Epithelial cell of proximal tubule (primary cell): ENCODE measurements at regions not wholly inside any gene's neighbourhood (a gene's known extent, or its start where the extent isn't known, plus 50 kb on each side); places are given as distances from the start of the nearest gene placed in this dataset.

Experiments
- DNase-seq: peaks from one replicate; pipeline ENCODE4 v3.0.0-alpha.2; 2011; ENCODE audit warnings: low read depth
- H3K4me3 ChIP-seq: 2 replicates; pipeline ENCODE4 v1.5.1; 2011; ENCODE audit warnings: low read depth, mild to moderate bottlenecking, low read length
- TF ChIP-seq, protein P1 (sequence below): conservative IDR thresholded peaks from 2 replicates; pipeline ENCODE4 v1.5.1; 2012; ENCODE audit warnings: low read depth, mild to moderate bottlenecking, low read length

DNA sequence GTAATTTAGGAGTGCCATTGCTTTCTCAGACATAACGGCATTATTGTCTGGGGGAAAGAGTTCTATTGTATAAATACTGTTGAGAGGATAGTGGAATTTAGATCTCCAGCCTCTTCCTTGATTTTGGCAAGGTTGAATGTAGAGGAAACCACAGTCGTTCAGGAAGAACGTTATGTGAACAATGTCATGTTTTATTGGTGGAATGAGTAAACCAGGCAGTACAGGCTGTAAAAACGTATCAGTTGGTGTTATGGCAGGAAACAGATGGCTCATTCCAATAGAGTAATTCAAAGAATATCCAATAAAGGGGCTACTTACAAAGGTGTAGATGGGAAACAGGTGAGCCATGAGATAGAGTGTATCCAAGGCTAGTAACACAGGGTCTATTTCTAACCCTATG, 123.6 kb upstream of the SLC35B3 start:
- TF ChIP-seq, protein P1, sequence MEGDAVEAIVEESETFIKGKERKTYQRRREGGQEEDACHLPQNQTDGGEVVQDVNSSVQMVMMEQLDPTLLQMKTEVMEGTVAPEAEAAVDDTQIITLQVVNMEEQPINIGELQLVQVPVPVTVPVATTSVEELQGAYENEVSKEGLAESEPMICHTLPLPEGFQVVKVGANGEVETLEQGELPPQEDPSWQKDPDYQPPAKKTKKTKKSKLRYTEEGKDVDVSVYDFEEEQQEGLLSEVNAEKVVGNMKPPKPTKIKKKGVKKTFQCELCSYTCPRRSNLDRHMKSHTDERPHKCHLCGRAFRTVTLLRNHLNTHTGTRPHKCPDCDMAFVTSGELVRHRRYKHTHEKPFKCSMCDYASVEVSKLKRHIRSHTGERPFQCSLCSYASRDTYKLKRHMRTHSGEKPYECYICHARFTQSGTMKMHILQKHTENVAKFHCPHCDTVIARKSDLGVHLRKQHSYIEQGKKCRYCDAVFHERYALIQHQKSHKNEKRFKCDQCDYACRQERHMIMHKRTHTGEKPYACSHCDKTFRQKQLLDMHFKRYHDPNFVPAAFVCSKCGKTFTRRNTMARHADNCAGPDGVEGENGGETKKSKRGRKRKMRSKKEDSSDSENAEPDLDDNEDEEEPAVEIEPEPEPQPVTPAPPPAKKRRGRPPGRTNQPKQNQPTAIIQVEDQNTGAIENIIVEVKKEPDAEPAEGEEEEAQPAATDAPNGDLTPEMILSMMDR, result no peak
- no peak overlapping the region for H3K4me3 ChIP-seq
- DNase-seq, result no peak

DNA sequence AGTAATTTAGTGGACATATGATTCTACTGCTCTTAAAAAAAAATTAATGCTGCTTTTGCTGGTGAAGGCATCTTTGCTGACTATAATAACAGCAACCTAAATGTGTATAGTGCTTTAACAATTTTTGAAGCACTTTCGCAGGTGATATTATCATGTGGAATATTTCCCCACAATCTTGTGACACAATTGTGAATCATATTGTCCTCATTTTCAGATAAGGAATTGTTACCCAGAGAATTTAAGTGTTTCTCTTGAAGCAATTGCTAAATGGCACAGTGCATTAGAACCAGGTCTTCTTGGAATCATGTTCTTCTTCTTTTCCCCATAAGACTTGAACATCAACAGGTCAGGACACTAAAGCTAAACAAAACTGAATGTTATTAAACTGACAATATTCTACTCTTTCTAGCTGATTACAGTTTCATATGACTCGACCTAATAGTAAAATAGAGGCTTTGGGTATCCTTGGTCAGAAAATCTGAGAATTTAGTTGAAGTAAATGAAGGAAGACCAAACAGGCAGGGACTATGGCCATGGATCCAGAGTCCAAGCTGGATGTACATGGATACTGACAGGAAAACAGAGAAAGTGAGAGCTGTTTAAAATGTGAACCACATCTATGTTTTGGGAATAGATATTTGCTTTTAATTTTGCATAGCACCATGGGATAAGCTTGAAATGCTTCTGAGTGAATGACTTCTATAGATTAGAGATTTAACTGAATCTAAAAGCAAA, 121.8 kb upstream of the SLC35B3 start:
- no peak overlapping the region for H3K4me3 ChIP-seq
- TF ChIP-seq, protein P1, result no peak
- no peak for DNase-seq

DNA sequence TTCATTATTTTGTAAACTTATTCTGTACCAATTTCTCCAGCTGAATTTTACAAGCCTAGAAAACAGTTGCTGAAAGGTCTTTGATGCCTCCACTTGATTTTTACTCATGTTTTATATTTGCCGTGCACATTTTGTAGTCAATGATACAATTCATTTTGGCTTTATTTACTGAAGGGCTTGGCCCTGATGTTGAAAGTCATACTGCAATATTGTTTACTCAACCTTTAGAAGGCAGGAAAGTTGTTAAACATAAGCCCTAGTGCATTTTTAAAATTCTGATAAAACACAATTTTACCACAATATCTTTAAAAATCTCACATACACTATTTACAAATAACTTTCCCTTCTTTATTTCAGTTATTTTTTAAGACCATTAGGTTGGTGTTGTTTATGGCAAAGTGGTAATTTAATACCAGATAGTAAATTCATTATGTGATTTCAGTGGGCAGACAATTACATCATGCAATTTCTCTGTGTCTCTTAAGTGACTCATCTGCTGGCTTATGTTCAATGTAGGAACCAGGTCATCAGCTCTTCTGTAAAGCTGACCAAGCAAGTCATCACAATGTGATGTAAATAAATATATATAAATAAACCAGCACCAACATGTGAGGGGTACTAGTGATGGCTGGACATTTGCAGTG, 121.1 kb upstream of the SLC35B3 start:
- no peak overlapping the region for H3K4me3 ChIP-seq
- TF ChIP-seq, protein P1, result no peak
- DNase-seq, result peak; percentile 54

DNA sequence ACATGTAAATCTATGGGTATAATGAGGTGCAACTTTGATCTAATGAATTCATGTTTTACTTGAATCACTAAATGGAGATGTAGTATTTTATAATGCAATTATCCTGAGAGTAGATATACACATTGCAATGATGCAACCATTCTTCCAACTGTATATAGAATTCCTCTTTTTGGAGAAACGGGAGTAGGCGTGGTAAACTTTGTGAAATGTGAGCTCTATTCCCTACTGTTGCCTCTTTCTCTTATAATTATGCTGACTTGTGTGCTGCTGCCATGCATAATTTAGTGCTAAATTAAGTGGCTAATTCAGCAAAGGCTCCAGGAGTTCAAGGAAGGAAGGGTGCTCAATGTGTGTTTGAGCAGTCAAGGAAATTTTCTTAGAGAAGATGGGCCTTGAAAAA, 116.6 kb upstream of the SLC35B3 start:
- H3K4me3 ChIP-seq, result no peak overlapping the region
- no peak for DNase-seq
- TF ChIP-seq, protein P1, result no peak

DNA sequence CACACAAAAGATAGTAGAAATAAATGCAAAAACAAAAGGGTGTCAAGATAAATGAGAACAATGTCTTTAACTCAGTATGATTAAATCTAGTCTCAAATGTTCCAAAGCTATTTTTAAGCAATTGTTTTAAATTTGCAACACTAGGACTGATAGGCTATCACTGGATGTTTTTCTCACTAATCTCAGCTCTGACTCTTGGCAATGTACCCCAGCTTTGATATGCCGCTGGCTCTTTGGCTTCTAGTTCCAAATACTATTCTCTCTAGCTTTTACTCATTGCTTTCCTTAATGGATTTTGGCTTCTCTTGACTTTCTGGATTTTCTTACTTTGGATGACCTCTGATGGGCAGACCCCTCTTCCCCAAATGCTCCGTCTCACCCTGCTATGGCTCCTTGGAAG, 116.0 kb upstream of the SLC35B3 start:
- H3K4me3 ChIP-seq, result no peak overlapping the region
- no peak for DNase-seq
- TF ChIP-seq, protein P1, result no peak

DNA sequence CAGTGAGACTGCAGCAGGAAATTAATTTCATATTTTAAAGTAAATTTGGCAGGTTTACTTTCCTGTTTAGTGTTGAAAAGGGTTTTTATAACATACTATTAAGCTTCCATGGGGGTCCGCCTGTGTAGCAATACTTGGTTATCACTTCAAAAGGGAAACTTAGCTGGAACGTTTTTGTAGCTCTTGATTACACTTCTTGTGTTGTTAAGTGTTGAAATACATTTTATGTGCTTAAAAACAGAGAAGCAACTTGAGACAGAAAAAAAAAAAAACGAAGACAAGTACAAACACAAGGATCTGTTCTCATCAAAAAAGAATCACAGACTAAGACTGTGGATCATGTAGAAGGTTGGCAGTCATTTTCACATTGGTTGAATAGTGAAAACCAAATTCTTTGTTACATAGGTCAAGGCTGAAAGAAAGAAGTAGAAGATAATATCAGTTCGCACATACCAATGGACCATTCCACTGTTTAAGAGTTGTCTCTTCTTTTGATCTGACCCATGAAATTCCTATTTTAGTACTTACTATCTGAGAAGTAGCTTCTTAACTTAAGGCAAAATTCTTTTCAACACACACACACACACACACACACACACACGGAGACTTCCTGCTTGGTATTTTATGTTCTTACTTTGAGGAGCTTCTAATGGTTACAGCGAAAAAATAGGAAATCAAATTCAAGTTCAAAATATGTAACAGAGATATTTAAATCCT, 113.9 kb upstream of the SLC35B3 start:
- no peak for DNase-seq
- no peak overlapping the region for H3K4me3 ChIP-seq
- TF ChIP-seq, protein P1, result no peak
